ENCODE measurements at regions not wholly inside any gene's neighbourhood (a gene's known extent, or its start where the extent isn't known, plus 50 kb on each side); places are given as distances from the start of the nearest gene placed in this dataset.

- DNase-seq (ENCODE audit: low read depth in 1 of 2, low spot score in 1 of 2) (no peak), FAIRE-seq (no peak), ATAC-seq (no peak)
- 90% methylated on average over 38 of the region's 38 CpGs for WGBS (ENCODE audit: missing lambda C conversion rate)
- TF ChIP-seq ESRRA (IDR thresholded peaks at IDR 0.05; ENCODE audit: borderline replicate concordance, low read length): no peak
- TF ChIP-seq HDAC2 (IDR thresholded peaks at IDR 0.05): no peak
- TF ChIP-seq HOXB5 (CRISPR knock-in tag; IDR thresholded peaks at IDR 0.05): no peak
- TF ChIP-seq POLR2A (IDR thresholded peaks at IDR 0.05; ENCODE audit: low read length): no peak
- TF ChIP-seq, protein P1, sequence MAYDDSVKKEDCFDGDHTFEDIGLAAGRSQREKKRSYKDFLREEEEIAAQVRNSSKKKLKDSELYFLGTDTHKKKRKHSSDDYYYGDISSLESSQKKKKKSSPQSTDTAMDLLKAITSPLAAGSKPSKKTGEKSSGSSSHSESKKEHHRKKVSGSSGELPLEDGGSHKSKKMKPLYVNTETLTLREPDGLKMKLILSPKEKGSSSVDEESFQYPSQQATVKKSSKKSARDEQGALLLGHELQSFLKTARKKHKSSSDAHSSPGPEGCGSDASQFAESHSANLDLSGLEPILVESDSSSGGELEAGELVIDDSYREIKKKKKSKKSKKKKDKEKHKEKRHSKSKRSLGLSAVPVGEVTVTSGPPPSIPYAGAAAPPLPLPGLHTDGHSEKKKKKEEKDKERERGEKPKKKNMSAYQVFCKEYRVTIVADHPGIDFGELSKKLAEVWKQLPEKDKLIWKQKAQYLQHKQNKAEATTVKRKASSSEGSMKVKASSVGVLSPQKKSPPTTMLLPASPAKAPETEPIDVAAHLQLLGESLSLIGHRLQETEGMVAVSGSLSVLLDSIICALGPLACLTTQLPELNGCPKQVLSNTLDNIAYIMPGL (CRISPR knock-in tag; IDR thresholded peaks at IDR 0.05; ENCODE audit: borderline replicate concordance): no peak
- no peak for TF ChIP-seq KDM5A (IDR thresholded peaks at IDR 0.05)
- no peak for TF ChIP-seq CEBPB (IDR thresholded peaks at IDR 0.05)
- no peak overlapping the region for H3K27ac ChIP-seq
- CTCF ChIA-PET: no interaction called here
- H3K9me3 ChIP-seq: no peaks in the 10 kb centered on the region
- no peak overlapping the region for H3K4me3 ChIP-seq
- H3K4me2 ChIP-seq: no peak overlapping the region
- H3K4me1 ChIP-seq: no peaks in the 10 kb centered on the region
- POLR2A ChIA-PET: no interaction called here
Observed at GRCh38 chr17:83006515-83007455, 72.6 kb upstream of the METRNL start.

DNA sequence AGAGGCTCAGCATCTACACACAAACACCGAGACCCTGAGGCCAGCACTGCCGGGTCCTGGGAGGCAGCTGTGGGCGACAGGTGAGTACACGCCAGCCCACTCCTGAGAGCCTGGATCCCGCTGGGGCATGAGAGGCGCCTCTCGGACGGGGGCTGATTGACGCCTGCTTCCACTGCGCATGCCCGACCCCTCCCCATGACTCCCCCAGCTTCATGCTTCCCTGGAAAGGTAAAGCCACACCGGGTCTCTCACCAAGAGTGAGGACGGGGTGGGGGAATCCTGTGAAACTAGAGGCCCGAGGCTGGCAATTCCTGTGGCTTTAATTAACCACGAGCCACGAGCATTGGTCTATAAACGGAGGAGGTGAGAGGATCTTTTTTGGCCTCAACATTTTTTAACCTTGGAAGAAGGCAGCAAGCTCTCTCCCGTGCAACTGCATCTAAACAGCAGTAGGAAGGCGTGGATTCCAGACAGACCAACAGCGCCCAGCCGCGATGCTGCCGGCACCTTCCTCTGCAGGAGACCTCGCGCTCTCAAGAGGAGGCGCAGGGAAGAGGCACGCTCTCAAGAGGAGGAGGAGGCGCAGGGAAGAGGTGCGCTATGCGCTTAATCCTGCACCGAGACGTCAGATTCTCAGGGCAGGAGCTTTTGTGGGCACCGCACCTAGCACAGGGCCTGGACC lies 71.8 kb upstream of the METRNL start:
- Histone ChIP-seq H3K4me2 (no peak overlapping the region), H3K27ac (no peak overlapping the region), H3K9me3 (no peaks in the 10 kb centered on the region), H3K4me1 (no peaks in the 10 kb centered on the region), H3K4me3 (no peak overlapping the region)
- no peak for DNase-seq (ENCODE audit: low read depth in 1 of 2, low spot score in 1 of 2)
- FAIRE-seq: no peak
- ChIA-PET CTCF (interaction anchor here (0.6 kb wide), 1 partner anchor 154 kb away, joined by 3 read pairs; no protein-coding TSS in a partner anchor), POLR2A (no interaction called here)
- 95% methylated on average over 28 of the region's 33 CpGs for WGBS (ENCODE audit: missing lambda C conversion rate)
- TF ChIP-seq FOXS1 (CRISPR knock-in tag; IDR thresholded peaks at IDR 0.05) (no peak), HOXB13 (CRISPR knock-in tag; IDR thresholded peaks at IDR 0.05; ENCODE audit: low read depth) (no peak), JUNB (IDR thresholded peaks at IDR 0.05) (no peak), ESRRA (IDR thresholded peaks at IDR 0.05; ENCODE audit: borderline replicate concordance, low read length) (no peak), EHMT2 (IDR thresholded peaks at IDR 0.05; ENCODE audit: low read depth) (no peak), ZC3H11A (IDR thresholded peaks at IDR 0.05) (no peak), ZFP36 (IDR thresholded peaks at IDR 0.05; ENCODE audit: borderline replicate concordance, partially characterized antibody) (no peak)
- no peak; a peak in 1 of 6 replicates for ATAC-seq

DNA sequence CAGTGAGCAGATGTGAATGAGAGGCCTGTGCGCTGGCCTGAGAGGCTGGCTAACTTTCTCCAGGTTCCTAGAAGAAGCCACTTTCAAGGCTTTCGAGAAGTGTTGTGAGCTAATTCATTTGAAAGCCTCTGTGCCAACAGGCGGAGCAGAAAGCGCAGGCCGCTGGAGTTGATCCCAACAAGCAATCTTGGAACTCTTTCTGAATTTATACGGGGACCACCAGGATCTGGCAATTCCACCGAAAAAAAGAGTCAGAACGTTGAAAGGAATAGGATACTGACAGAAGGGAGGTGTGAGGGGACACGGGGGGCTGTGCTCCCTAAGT lies 71.3 kb upstream of the METRNL start:
- TF ChIP-seq JUN (IDR thresholded peaks at IDR 0.05) (no peak), TFCP2L1 (CRISPR knock-in tag; IDR thresholded peaks at IDR 0.05) (no peak), EHMT2 (IDR thresholded peaks at IDR 0.05; ENCODE audit: low read depth) (no peak), SREBF2 (IDR thresholded peaks at IDR 0.05) (no peak), ATOH8 (CRISPR knock-in tag; IDR thresholded peaks at IDR 0.05; ENCODE audit: low read depth) (no peak), HDAC2 (IDR thresholded peaks at IDR 0.05) (no peak), MAX (IDR thresholded peaks at IDR 0.05) (no peak), HOXB5 (CRISPR knock-in tag; IDR thresholded peaks at IDR 0.05) (no peak)
- TF ChIP-seq, protein P2, sequence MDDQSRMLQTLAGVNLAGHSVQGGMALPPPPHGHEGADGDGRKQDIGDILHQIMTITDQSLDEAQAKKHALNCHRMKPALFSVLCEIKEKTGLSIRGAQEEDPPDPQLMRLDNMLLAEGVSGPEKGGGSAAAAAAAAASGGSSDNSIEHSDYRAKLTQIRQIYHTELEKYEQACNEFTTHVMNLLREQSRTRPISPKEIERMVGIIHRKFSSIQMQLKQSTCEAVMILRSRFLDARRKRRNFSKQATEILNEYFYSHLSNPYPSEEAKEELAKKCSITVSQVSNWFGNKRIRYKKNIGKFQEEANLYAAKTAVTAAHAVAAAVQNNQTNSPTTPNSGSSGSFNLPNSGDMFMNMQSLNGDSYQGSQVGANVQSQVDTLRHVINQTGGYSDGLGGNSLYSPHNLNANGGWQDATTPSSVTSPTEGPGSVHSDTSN (IDR thresholded peaks at IDR 0.05): no peak
- DNase-seq (ENCODE audit: low read depth in 1 of 2, low spot score in 1 of 2) (no peak), ATAC-seq (no peak), FAIRE-seq (no peak)
- Histone ChIP-seq H3K27ac (no peak overlapping the region), H3K9me3 (no peaks in the 10 kb centered on the region), H3K4me3 (no peak overlapping the region), H3K4me2 (no peak overlapping the region), H3K4me1 (no peaks in the 10 kb centered on the region)
- ChIA-PET POLR2A (no interaction called here), CTCF (no interaction called here)
- 91% methylated on average over 9 of the region's 9 CpGs for WGBS (ENCODE audit: missing lambda C conversion rate)
